ENCODE measurements at regions not wholly inside any gene's neighbourhood (a gene's known extent, or its start where the extent isn't known, plus 50 kb on each side); places are given as distances from the start of the nearest gene placed in this dataset.

GRCh38 chr17:6346156-6346786 is 88.7 kb downstream of the AIPL1 start:
- TF ChIP-seq CTCF (IDR thresholded peaks at IDR 0.05) (no peak), POLR2A (IDR thresholded peaks at IDR 0.05) (no peak)

Measured in testis (tissue), 2 donors.